ENCODE measurements at regions not wholly inside any gene's neighbourhood (a gene's known extent, or its start where the extent isn't known, plus 50 kb on each side); places are given as distances from the start of the nearest gene placed in this dataset. TPM values are rescaled to one million over a fixed set of nuclear protein-coding genes. Genes with fewer than 3 reads are reported as not detected.
"Not testable (repeated sequence)": the region's sequence is repeated elsewhere in the genome, so short reads cannot be mapped to it uniquely, and the experiment has no call there.

- no peak for DNase-seq
Measured at GRCh38 chr21:27043377-27043776, 76.5 kb upstream of the ADAMTS5 start.

- DNase-seq: no peak
Measured at GRCh38 chr21:27040738-27041469, 74.0 kb upstream of the ADAMTS5 start.

GRCh38 chr21:27036736-27037301, 69.9 kb upstream of the ADAMTS5 start:
- DNase-seq: peak; percentile 10

GRCh38 chr21:27035791-27036190, 68.9 kb upstream of the ADAMTS5 start:
- DNase-seq: no peak

GRCh38 chr21:27034796-27035195, 67.9 kb upstream of the ADAMTS5 start:
- no peak for DNase-seq

GRCh38 chr21:27033471-27033870, 66.6 kb upstream of the ADAMTS5 start:
- no peak for DNase-seq

GRCh38 chr21:27026501-27026900, 59.6 kb upstream of the ADAMTS5 start:
- DNase-seq: no peak

- DNase-seq: not testable (repeated sequence)
Measured at GRCh38 chr21:27025708-27026107, 58.8 kb upstream of the ADAMTS5 start.

GRCh38 chr21:27024971-27025370, 58.1 kb upstream of the ADAMTS5 start:
- no peak for DNase-seq

- DNase-seq: peak; percentile 32
Measured at GRCh38 chr21:27024301-27024700, 57.4 kb upstream of the ADAMTS5 start.

- DNase-seq: no peak
Measured at GRCh38 chr21:27023186-27023585, 56.3 kb upstream of the ADAMTS5 start.

- DNase-seq: no peak
Measured at GRCh38 chr21:27021801-27022200, 54.9 kb upstream of the ADAMTS5 start.

GRCh38 chr21:27021046-27021445, 54.2 kb upstream of the ADAMTS5 start:
- DNase-seq: no peak

- DNase-seq: no peak
Measured at GRCh38 chr21:27017246-27017645, 50.4 kb upstream of the ADAMTS5 start.

Small RNAs in the stretch of these regions (small RNA-seq; reads per million reads assigned to genes)
- gene NCSTNP1 (ENCODE audit: low replicate concordance) (not detected), gene RF00026 (ENCODE audit: low replicate concordance) (not detected)
